ACHN (cell line): ENCODE measurements at regions not wholly inside any gene's neighbourhood (a gene's known extent, or its start where the extent isn't known, plus 50 kb on each side); places are given as distances from the start of the nearest gene placed in this dataset.
"Not testable (repeated sequence)": the region's sequence is repeated elsewhere in the genome, so short reads cannot be mapped to it uniquely, and the experiment has no call there.

Source experiments
- DNase-seq: peaks from one replicate; pipeline ENCODE4 v3.0.0-alpha.2; 2015
- in situ Hi-C: cut with HindIII; loops from 2 replicates; pipeline ENCODE4 v1.10.0; 2017; ENCODE audit warnings: low sequenced_read_pairs, low pct_ligation_motif_present, low pct_unique_long_range_greater_than_20kb

DNA sequence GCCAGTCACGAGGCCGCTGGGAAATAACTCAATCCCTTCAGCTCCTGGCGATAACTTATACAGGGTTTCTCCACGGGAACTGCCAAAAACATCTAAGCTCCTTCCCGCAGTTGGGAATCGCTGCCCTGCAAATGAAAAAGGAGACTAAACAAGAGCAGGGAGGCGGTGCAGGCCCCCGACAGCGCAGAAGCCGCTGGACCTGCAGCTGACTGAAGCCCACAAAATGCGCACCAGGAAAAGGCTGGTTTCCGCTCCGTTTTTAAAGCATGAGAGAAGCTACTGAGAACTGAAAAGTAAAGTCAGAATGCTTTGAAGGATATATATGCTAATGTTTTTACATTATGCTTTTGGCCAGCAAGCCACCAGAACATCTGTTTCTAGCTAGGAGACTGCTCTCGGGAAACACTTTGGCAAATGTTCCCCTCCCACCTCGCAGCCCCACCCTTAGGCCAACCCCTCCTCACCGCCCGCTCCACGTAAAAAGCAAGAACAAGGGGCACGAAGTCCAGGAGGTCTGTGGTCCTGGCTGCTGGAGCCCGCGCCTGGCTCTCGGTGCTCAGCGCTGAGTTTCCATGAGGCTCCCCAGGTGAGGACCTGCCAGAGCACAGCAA, 90.5 kb downstream of the SOD2 start:
- no peak for DNase-seq
- in situ Hi-C loops = no loop called here

DNA sequence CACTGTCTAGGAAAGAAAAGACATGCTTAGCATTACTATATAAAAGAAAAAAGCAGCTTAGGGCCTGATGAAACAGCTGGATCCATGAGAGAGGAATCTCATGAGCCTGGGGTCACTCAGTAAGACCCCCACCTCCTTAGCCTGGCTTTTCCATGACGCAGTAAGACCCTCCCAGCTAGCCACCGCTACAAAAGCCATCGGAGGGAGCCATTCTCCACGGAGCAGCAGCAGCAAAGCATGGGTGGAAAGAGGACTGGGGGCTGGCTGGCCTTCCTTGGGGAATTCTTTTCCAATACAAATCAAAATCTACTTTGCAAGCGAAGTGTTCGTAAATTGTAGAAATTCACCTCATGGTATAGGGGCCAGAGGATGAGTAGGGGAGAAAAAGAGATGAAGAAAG, 91.8 kb downstream of the SOD2 start:
- DNase-seq = no peak
- in situ Hi-C loops = no loop called here

DNA sequence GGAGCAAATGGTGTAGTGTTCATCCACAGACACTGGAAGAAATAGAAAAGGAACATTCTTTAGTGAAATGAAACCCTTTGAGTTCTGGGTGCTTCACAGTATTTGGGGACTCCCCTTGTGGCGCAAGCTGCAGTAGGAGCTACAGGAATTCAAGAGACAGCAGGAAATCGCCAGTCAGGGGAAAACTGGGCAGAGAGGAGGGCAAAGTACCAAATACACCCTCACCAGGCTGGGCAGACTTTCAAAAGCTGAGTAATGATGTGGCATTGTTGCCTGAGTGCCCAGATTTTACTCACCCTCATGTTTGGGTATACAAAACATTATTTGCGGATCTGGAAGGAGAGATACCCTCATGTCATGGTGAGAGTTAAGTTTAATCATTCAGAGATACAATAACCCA, 97.9 kb downstream of the SOD2 start:
- peak; percentile 27 for DNase-seq
- in situ Hi-C loops = no loop called here

DNA sequence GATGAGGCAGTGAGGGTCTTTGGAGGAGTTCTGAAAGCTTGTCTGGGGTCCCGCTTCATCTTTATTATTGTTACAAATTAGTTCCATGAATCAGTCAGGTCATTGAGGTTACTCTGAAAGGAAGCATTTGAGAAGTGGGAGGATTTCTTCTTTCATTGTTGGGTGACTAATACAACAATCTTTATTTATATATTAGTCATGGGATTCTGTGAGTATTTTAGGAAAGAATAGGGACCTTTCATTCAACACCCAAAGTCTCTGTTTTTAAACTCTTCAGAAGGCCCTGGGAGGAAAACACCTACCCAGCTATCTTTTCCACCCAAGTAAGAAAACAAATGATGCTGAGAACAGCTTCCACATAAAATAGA, 98.3 kb downstream of the SOD2 start:
- DNase-seq = peak; percentile 9
- in situ Hi-C loops = no loop called here

GRCh38 chr6:159594106-159594749, 98.8 kb downstream of the SOD2 start:
- DNase-seq = no peak
- in situ Hi-C loops = no loop called here

GRCh38 chr6:159590835-159591234, 102.2 kb downstream of the SOD2 start:
- in situ Hi-C loops = no loop called here
- no peak for DNase-seq

GRCh38 chr6:159586684-159587083, 106.4 kb downstream of the SOD2 start:
- in situ Hi-C loops = no loop called here
- no peak for DNase-seq

GRCh38 chr6:159582736-159583135, 110.3 kb downstream of the SOD2 start:
- DNase-seq = no peak
- in situ Hi-C loops = no loop called here

GRCh38 chr6:159578629-159579028, 114.4 kb downstream of the SOD2 start:
- in situ Hi-C loops = no loop called here
- no peak for DNase-seq

GRCh38 chr6:159577564-159577963, 115.5 kb downstream of the SOD2 start:
- DNase-seq = peak; percentile 51
- in situ Hi-C loops = no loop called here

GRCh38 chr6:159572439-159573110, 120.5 kb downstream of the SOD2 start:
- in situ Hi-C loops = no loop called here
- no peak for DNase-seq

- in situ Hi-C loops = no loop called here
- DNase-seq = no peak
These were observed 127.8 kb downstream of the SOD2 start for GRCh38 chr6:159565181-159565710.

- in situ Hi-C loops = no loop called here
These were observed 128.6 kb downstream of the SOD2 start for GRCh38 chr6:159564456-159564855.

DNA sequence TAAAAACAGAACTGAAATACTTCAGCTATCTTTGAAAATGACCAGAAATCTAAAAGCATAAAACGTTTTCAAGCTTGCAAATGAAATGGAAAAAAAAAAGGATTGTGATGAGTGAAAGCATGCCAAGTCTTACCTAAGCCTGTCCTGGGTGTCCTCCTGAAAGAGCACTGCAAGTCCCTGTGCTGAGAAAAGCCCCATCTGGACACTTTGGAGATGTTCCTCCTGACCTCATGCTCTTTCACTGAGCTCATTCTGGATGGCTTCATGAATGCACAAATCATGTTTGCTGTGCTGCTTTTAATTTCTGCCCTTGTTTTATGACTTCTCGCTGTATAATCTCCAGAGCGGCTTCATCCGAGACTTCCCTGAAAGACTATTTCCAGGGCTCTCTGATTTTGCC, 136.0 kb downstream of the SOD2 start:
- in situ Hi-C loops = no loop called here
- no peak for DNase-seq

More at GRCh38 chr6:159564456-159564855, 128.6 kb downstream of the SOD2 start:
- no peak for DNase-seq

GRCh38 chr6:159555082-159555875, 137.8 kb downstream of the SOD2 start:
- DNase-seq = no peak
- in situ Hi-C loops = no loop called here

- no peak for DNase-seq
- in situ Hi-C loops = no loop called here
These were observed 151.7 kb downstream of the SOD2 start for GRCh38 chr6:159541296-159541695.

DNA sequence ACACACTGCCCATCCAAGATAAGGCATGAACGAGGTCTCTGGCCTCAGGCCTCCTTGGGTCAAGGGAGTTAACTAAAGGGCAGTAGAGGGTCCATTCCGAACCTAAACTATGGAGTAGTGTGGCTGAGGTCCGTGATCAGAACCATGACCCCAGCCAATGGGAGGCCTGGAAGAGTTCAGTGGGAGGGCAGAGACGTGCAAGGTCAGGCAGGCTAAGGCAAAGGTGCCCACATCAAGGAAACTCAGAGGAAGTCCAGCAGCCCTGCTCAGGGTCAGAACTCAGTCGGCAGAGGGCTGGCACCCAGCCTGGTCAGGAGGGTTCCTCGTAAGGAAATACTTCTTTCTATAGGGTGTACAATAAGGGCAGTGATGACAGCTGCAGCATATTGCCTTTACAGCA, 152.2 kb downstream of the SOD2 start:
- DNase-seq = no peak
- in situ Hi-C loops = no loop called here

DNA sequence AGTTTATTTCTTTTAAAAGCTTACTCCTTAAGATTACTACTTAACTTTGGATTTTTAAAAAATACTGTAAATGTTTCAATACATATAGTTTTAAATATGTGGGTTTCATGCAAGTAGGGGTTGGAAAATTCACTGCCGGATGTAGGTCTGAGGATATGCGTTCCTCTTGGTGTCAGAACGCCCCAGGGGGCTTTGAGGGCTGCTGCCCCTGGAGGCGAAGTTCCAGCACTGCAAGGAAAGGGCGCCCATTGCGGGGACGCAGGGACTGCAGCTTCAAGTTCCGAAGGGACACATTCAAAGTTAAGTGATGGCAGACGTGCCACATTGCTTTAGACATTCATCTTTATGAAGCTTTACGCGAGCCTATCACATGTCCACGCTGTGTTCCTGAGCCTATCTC, 152.9 kb downstream of the SOD2 start:
- DNase-seq = no peak
- in situ Hi-C loops = no loop called here

GRCh38 chr6:159538031-159538430, 155.0 kb downstream of the SOD2 start:
- DNase-seq, in situ Hi-C loops: not testable (repeated sequence)
